MCF 10A (cell line): ENCODE measurements at regions not wholly inside any gene's neighbourhood (a gene's known extent, or its start where the extent isn't known, plus 50 kb on each side); places are given as distances from the start of the nearest gene placed in this dataset.

Source experiments
- BruUV-seq: library from RNA; stranded (reverse); fragments of 400-500 nt; replicated peaks from 2 replicates; lab custom pipeline; 2021; lab: Mats Ljungman, UMichigan
- CTCF ChIA-PET: fragments of 300-600 bp; sonication (Branson Sonifier 250); formaldehyde crosslinking; extraction: SDS; loops from one replicate; lab custom pipeline; 2021; ENCODE audit warnings: antibody characterized with exemption, inconsistent platforms; lab: Yijun Ruan, JAX
- POLR2A ChIA-PET: fragments of 300-600, 350-650 bp; sonication (Branson Sonifier 250); formaldehyde crosslinking; extraction: SDS; loops from one replicate; lab custom pipeline; 2020; ENCODE audit warnings: antibody characterized with exemption, inconsistent platforms; lab: Yijun Ruan, JAX
- DNase-seq: peaks from one replicate; pipeline ENCODE4 v3.0.0-alpha.2; 2018; ENCODE audit not compliant: unreplicated experiment
- H3K27ac Mint-ChIP-seq: one replicate; pipeline ENCODE4 v1.8.0; 2022; ENCODE audit warnings: mild to moderate bottlenecking, low read depth, mixed read lengths; ENCODE audit not compliant: unreplicated experiment
- H3K27me3 Mint-ChIP-seq: one replicate; pipeline ENCODE4 v1.8.0; 2022; ENCODE audit warnings: mixed read lengths; ENCODE audit not compliant: insufficient read depth, unreplicated experiment
- H3K36me3 Mint-ChIP-seq: one replicate; pipeline ENCODE4 v1.8.0; 2022; ENCODE audit warnings: mild to moderate bottlenecking, moderate library complexity, mixed read lengths; ENCODE audit not compliant: insufficient read depth, unreplicated experiment
- H3K4me1 Mint-ChIP-seq: one replicate; pipeline ENCODE4 v1.8.0; 2022; ENCODE audit warnings: mixed read lengths; ENCODE audit not compliant: insufficient read depth, unreplicated experiment
- H3K4me3 Mint-ChIP-seq: one replicate; pipeline ENCODE4 v1.8.0; 2022; ENCODE audit warnings: mild to moderate bottlenecking, moderate library complexity, mixed read lengths; ENCODE audit not compliant: unreplicated experiment
- H3K9me3 Mint-ChIP-seq: one replicate; pipeline ENCODE4 v1.8.0; 2022; ENCODE audit warnings: mixed read lengths; ENCODE audit not compliant: unreplicated experiment
- CTCF ChIP-seq: fragments of 200-600 bp; IDR thresholded peaks from one replicate; pipeline ENCODE4 v1.8.0; 2022; ENCODE audit warnings: antibody characterized with exemption, mild to moderate bottlenecking; ENCODE audit not compliant: unreplicated experiment
- intact Hi-C: fragments of 100-400 bp; cut with micrococcal nuclease; formaldehyde crosslinking; loops from 2 replicates; pipeline ENCODE4 v1.14.1; 2022

GRCh38 chrX:22628275-22628674 lies 355.6 kb downstream of the CBLL2 start:
- no peaks in the 10 kb centered on the region for H3K36me3 Mint-ChIP-seq
- no peak for DNase-seq
- peaks cover 6% of the 10 kb centered on the region for H3K4me1 Mint-ChIP-seq
- no peaks in the 10 kb centered on the region for H3K9me3 Mint-ChIP-seq
- TF ChIP-seq CTCF = no peak
- CTCF ChIA-PET = interaction anchor here (0.7 kb wide), 1 partner anchor 434 kb away, joined by 4 read pairs; no protein-coding TSS in a partner anchor
- no peak overlapping the region for H3K27ac Mint-ChIP-seq
- POLR2A ChIA-PET = no interaction called here
- no TSS peak for BruUV-seq
- no peak overlapping the region for H3K4me3 Mint-ChIP-seq
- peaks cover 46% of the 10 kb centered on the region for H3K27me3 Mint-ChIP-seq
- intact Hi-C loops = no loop called here

- Mint-ChIP-seq H3K27me3 (peaks cover 46% of the 10 kb centered on the region), H3K36me3 (no peaks in the 10 kb centered on the region), H3K27ac (no peak overlapping the region), H3K4me1 (peaks cover 6% of the 10 kb centered on the region), H3K4me3 (no peak overlapping the region), H3K9me3 (no peaks in the 10 kb centered on the region)
- ChIA-PET CTCF (no interaction called here), POLR2A (no interaction called here)
- intact Hi-C loops = no loop called here
- BruUV-seq = no TSS peak
- peak; percentile 12 for DNase-seq
- no peak for TF ChIP-seq CTCF
Observed at GRCh38 chrX:22629105-22629725, 356.5 kb downstream of the CBLL2 start.

GRCh38 chrX:22634083-22634482 lies 361.4 kb downstream of the CBLL2 start:
- Mint-ChIP-seq H3K27me3 (peaks cover 62% of the 10 kb centered on the region), H3K4me3 (no peak overlapping the region), H3K36me3 (no peaks in the 10 kb centered on the region), H3K9me3 (no peaks in the 10 kb centered on the region), H3K27ac (no peak overlapping the region), H3K4me1 (peaks cover 3% of the 10 kb centered on the region)
- BruUV-seq = no TSS peak
- no peak for TF ChIP-seq CTCF
- intact Hi-C loops = no loop called here
- ChIA-PET CTCF (no interaction called here), POLR2A (no interaction called here)
- no peak for DNase-seq

GRCh38 chrX:22634751-22635150 lies 362.0 kb downstream of the CBLL2 start:
- H3K36me3 Mint-ChIP-seq = no peaks in the 10 kb centered on the region
- intact Hi-C loops = no loop called here
- no peak for TF ChIP-seq CTCF
- BruUV-seq = no TSS peak
- CTCF ChIA-PET = no interaction called here
- no peaks in the 10 kb centered on the region for H3K9me3 Mint-ChIP-seq
- no peaks in the 10 kb centered on the region for H3K4me1 Mint-ChIP-seq
- POLR2A ChIA-PET = no interaction called here
- no peak overlapping the region for H3K27ac Mint-ChIP-seq
- H3K27me3 Mint-ChIP-seq = peaks cover 62% of the 10 kb centered on the region
- no peak for DNase-seq
- H3K4me3 Mint-ChIP-seq = no peak overlapping the region
